Heart right ventricle (tissue), 16 donors: ENCODE measurements at regions not wholly inside any gene's neighbourhood (a gene's known extent, or its start where the extent isn't known, plus 50 kb on each side); places are given as distances from the start of the nearest gene placed in this dataset.

Source experiments
- ATAC-seq, 8 donors: fragments of 200-7000 bp; cut with Tn5 transposase; one replicate each; pipeline ENCODE4 v1.9.1; 2020; ENCODE audit warnings: mild to moderate bottlenecking in 8 of 8, moderate library complexity in 8 of 8, moderate number of reproducible peaks in 1 of 8
- DNase-seq, 2 donors: peaks; one replicate each; pipeline ENCODE4 v3.0.0-alpha.2; 2020
- H3K27ac ChIP-seq, 10 donors: fragments of 200-600 bp; sonication (generic) in 2 of 10; one replicate each; pipeline versions ENCODE4 v1.5.0 to v1.8.0; 2020 to 2022; ENCODE audit warnings: mild to moderate bottlenecking in 3 of 10
- H3K27me3 ChIP-seq, 7 donors: fragments of 200-600 bp; one replicate each; pipeline ENCODE4 v1.8.0; 2021 to 2022; ENCODE audit warnings: mild to moderate bottlenecking in 2 of 7
- H3K36me3 ChIP-seq, 9 donors: fragments of 200-600 bp; sonication (generic) in 1 of 9; one replicate each; pipeline versions ENCODE4 v1.5.0 to v1.8.0; 2020 to 2022; ENCODE audit warnings: mild to moderate bottlenecking in 2 of 9
- H3K4me1 ChIP-seq, 9 donors: fragments of 200-600 bp; sonication (generic) in 1 of 9; one replicate each; pipeline versions ENCODE4 v1.5.0 to v1.8.0; 2020 to 2022; ENCODE audit warnings: mild to moderate bottlenecking in 4 of 9
- H3K4me3 ChIP-seq, 10 donors: fragments of 200-600 bp; sonication (generic) in 2 of 10; one replicate each; pipeline versions ENCODE4 v1.5.0 to v1.8.0; 2020 to 2022; ENCODE audit warnings: mild to moderate bottlenecking in 7 of 10, moderate library complexity in 2 of 10
- H3K9me3 ChIP-seq, 11 donors: fragments of 200-600 bp in 10 of 11; sonication (generic) in 2 of 11; one replicate each; pipeline versions ENCODE4 v1.5.0 to v1.8.0; 2013 to 2022; ENCODE audit warnings: mild to moderate bottlenecking in 2 of 11, control low read depth in 1 of 11, moderate library complexity in 1 of 11
- CTCF ChIP-seq, 9 donors: fragments of 200-600 bp; sonication (generic) in 2 of 9; IDR thresholded peaks; one replicate each; pipeline versions ENCODE4 v1.5.0 to v1.8.0; 2021 to 2022; ENCODE audit warnings: antibody characterized with exemption in 9 of 9, mild to moderate bottlenecking in 5 of 9, moderate library complexity in 1 of 9
- WGBS, 2 donors: extraction: QIAGEN DNeasy Blood & Tissue Kit; methylation state at CpG; one replicate each; pipeline ENCODE4 v1.1.7; 2013; ENCODE audit warnings: inconsistent platforms in 1 of 2; 5-methylcytosine and 5-hydroxymethylcytosine counted together
- intact Hi-C, 10 donors: fragments of 100-400 bp; cut with DNase I; formaldehyde crosslinking; loops; one replicate each; pipeline versions ENCODE4 v1.11.1 to v1.14.2; 2022
- donor health status: Arrhythmogenic right ventricular cardiomyopathy.
- donor health status: ischemic (EF 13 %, LVEDD 7.1; RV severe dilation, severe dysfunction).
- donor health status: healthy with polysubstance abuse.
- donor health status: DM: no; HTN: yes; CAD: no.
- donor health status: DM: no; HTN: no; CAD: no.
- donor health status: ischemic (EF 25% LVEDD 6.9; RV normal size, moderate dysfunction).
- donor health status: ischemic (EF 25% LVEDD 5.7; RV mildly dilated, moderate dysfunction).
- donor health status: healthy.
- donor health status: DM: yes; HTN: yes; CAD: no.
- donor health status: Ischemic cardiomyopathy.
- donor health status: ischemic (EF 35%, LVEDD 5.7; RV mildly dilated, moderate dysfunction).
- donor health status: nonischemic (EF 11% LVEDD 7.7; RV severe dilation, severe dysfunction).
- donor health status: DM: yes; HTN: yes; CAD: no.
- donor health status: PGD.
- donor health status: ischemic (EF 29% LVEDD 5.4; RV normal size, mild dysfunction).
- donor health status: nonischemic (EF 23%, LVEDD 6.1; RV moderate dilation, normal function).

GRCh38 chr5:156191547-156191946 lies 135.4 kb upstream of the SGCD start:
- intact Hi-C loops = no loop called here
- TF ChIP-seq CTCF (IDR thresholded peaks at IDR 0.05) = no peak

GRCh38 chr5:156197042-156197635 lies 129.8 kb upstream of the SGCD start:
- Histone ChIP-seq H3K9me3 (no peaks in the 10 kb centered on the region), H3K27ac (no peak overlapping the region), H3K36me3 (no peaks in the 10 kb centered on the region), H3K4me3 (no peak overlapping the region), H3K27me3 (no peaks in the 10 kb centered on the region), H3K4me1 (peaks cover 0 to 9% (median 2%) of the 10 kb centered on the region in 9 donors)
- intact Hi-C loops = no loop called here
- no peak for TF ChIP-seq CTCF (IDR thresholded peaks at IDR 0.05)
- 75 to 85% methylated on average over 3 of the region's 3 CpGs for WGBS, 2 donors
- no peak for ATAC-seq
- no peak for DNase-seq

More at GRCh38 chr5:156191547-156191946, 135.4 kb upstream of the SGCD start:
- no peaks in the 10 kb centered on the region for H3K27me3 ChIP-seq
- H3K9me3 ChIP-seq = no peaks in the 10 kb centered on the region
- H3K4me3 ChIP-seq = no peak overlapping the region
- H3K4me1 ChIP-seq = peaks cover 0 to 7% (median 0%) of the 10 kb centered on the region in 9 donors
- WGBS, 2 donors = 44% methylated on average over 1 of the region's 1 CpG
- H3K27ac ChIP-seq = no peak overlapping the region
- ATAC-seq = no peak
- DNase-seq = no peak
- no peaks in the 10 kb centered on the region for H3K36me3 ChIP-seq

- Histone ChIP-seq H3K27me3 (no peaks in the 10 kb centered on the region), H3K4me3 (no peak overlapping the region), H3K9me3 (no peaks in the 10 kb centered on the region), H3K27ac (no peak overlapping the region), H3K36me3 (no peaks in the 10 kb centered on the region), H3K4me1 (peaks cover 0 to 13% (median 3%) of the 10 kb centered on the region in 9 donors)
- intact Hi-C loops = no loop called here
- ATAC-seq (no peak), DNase-seq (no peak)
- WGBS, 2 donors = 65 to 87% methylated on average over 1 of the region's 1 CpG
- no peak for TF ChIP-seq CTCF (IDR thresholded peaks at IDR 0.05)
These were observed 127.9 kb upstream of the SGCD start for GRCh38 chr5:156199045-156199444.

- ATAC-seq = no peak
- no peak for TF ChIP-seq CTCF (IDR thresholded peaks at IDR 0.05)
These were observed 125.8 kb upstream of the SGCD start for GRCh38 chr5:156200938-156201787.

More at GRCh38 chr5:156200938-156201787, 125.8 kb upstream of the SGCD start:
- Histone ChIP-seq H3K9me3 (no peaks in the 10 kb centered on the region), H3K4me1 (peaks cover 0 to 13% (median 3%) of the 10 kb centered on the region in 9 donors), H3K27me3 (no peaks in the 10 kb centered on the region), H3K36me3 (no peaks in the 10 kb centered on the region), H3K4me3 (no peak overlapping the region), H3K27ac (peak overlapping the region in 1 of 10 donors; percentile 44)
- WGBS, 2 donors = 77 to 78% methylated on average over 8 of the region's 8 CpGs
- intact Hi-C loops = no loop called here
- no peak for DNase-seq
